HL-60/S4 treated with retinoic acid at 250 ng/mL for 4 days and 3 days (cell line): ENCODE measurements at regions not wholly inside any gene's neighbourhood (a gene's known extent, or its start where the extent isn't known, plus 50 kb on each side); places are given as distances from the start of the nearest gene placed in this dataset.
"Not testable (repeated sequence)": the region's sequence is repeated elsewhere in the genome, so short reads cannot be mapped to it uniquely, and the experiment has no call there.

Source experiments
- in situ Hi-C: fragments of 300-500 bp; cut with MboI; formaldehyde crosslinking; loops from 2 replicates; pipeline ENCODE4 v1.7.0; 2022; ENCODE audit warnings: low sequenced_read_pairs

DNA sequence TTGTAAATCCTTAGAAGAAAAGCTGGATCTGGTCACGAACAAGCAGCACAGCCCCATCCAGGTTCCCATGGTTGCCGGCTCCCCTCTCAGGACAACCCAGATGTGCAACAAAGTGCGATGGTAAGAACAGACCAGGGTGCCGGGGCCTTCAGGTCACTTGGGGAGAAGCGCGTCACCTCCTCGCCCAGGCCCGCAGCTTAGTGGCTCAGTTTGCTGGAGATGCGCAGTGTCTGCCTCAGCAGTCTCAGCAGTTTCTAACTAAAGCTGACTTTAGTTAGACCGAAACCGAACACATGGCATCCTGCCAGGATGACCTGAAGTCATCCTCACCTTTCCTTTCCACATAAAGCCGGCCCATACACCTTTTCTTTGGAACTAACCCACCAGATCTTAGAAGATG lies 131.4 kb downstream of the LAT start:
- in situ Hi-C loops = loop anchor here (25.0 kb wide), 1 partner anchor 896 kb away; the partner anchor contains the start of genes C16orf92 and DOC2A

DNA sequence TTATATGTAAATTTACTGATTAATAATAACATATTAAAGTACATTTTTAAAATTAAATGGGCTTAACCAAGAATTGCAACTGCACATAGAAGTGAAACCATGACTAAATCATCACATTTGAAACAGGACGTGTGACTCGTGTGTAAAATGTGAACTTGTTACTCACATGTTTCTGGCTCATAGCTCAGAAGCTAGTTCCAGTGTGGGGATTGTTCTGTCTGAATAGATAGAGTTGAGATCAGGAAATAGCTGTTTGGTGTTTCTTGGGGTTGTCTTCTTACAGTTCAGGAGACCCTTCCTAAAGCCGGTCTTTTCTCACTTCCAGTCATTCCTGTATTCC lies 130.9 kb downstream of the LAT start:
- in situ Hi-C loops = loop anchor here (25.0 kb wide), 1 partner anchor 897 kb away; the partner anchor contains the start of genes C16orf92 and DOC2A

DNA sequence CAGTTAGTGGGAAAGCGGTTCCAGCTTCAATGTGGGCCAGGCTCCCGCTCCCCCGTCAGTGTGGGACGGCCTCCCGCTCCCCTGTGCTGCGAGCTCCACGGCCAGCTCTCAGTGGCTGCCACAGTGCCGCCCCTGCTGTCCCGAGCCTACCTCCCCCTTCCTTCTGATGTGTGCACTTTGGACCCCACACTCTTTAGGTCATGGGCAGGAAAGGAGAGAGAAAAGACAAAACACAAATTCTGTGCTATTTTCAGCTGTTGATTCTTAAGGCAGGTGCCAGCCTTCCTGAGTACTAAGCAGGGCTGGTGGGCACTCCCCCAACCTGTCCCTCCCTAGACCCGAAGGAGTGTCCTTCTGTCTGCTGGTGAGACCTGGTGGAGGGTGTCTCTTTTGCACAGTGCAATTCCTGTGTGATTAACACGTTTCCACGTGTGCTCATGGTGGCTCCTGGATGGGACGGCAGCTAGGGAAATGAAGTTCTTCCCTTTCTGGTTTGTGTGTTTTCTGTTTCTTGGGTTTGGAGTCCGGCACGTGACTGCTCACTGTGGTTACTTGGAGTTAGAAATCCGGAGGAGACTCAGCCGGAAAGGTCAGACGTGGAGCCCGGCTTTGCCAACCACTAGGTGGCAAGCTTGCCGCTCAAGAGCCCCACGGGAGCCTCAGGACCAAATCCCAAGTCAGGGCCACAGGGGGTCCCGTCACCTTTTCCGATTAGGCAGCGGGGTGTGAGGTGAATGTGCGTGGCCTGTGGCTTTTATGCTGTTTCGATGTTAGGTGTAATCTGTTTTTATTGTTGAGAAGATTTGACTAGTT lies 130.3 kb downstream of the LAT start:
- in situ Hi-C loops = loop anchor here (25.0 kb wide), 1 partner anchor 897 kb away; the partner anchor contains the start of genes C16orf92 and DOC2A

DNA sequence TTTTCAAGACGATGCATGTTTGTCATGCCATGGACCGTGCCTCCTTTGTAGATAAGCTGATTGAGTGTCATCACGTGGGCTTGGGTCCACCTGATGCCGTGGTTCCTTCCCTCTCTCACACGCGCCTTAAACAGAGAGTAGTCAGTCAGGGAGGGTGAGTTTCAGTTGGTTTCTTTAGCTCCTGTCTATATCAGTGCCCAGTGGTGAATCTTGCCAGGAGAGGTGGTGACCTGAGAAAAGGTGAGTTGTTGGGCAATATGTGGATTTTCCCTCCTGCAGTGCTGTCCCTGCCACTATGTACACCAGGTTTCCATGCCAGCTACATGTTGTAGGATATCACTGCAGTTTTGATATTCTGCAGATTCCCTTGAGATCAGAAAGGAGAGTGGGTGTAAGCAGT lies 129.7 kb downstream of the LAT start:
- in situ Hi-C loops = loop anchor here (25.0 kb wide), 1 partner anchor 898 kb away; the partner anchor contains the start of genes C16orf92 and DOC2A

DNA sequence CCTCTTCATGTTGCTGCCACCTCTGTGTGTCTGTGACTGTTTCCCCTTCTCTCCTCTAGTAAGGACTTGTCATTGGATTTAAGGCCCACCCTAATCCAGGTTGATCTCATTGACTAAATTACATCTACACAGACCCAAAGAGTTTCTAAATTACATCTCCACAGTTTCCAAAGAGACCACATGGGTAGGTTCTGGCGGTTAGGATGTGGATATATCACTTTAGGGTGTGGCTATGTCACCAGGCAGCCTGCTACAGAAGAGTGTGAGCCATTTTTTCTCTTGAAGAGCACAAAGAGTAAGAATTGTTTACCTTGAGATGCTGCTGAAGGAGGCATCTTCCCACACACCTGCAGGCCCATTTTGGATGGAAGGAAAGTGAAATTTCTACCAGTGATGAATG lies 128.6 kb downstream of the LAT start:
- in situ Hi-C loops = loop anchor here (25.0 kb wide), 1 partner anchor 899 kb away; the partner anchor contains the start of genes C16orf92 and DOC2A

DNA sequence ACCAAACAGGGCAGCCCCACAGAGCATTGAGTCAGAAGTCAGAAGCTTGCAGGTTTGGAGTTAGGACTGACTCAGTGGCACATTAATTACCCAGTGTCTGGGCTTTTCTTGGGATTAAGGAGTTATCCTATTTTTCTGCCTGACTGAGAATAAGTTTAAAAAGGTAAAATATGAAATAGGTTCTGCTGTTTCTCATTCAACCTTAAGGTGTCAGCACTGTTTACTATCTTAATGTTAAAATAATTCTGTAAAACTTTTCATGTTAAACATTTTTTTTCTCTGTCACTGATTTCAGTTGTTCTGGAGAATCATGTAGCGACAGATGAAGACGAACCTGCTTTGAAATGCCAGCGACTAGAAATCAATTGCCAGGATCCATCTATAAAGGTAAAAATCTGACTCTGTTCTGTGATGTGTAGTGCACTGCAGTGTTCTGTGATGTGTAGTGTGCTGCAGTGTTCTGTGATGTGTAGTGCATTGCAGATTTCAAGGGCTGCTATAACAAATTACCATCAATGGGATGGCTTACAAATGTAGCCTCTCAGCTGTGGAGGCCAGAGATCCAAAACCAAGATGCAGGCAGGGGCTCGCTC lies 128.0 kb downstream of the LAT start:
- in situ Hi-C loops = loop anchor here (25.0 kb wide), 1 partner anchor 899 kb away; the partner anchor contains the start of genes C16orf92 and DOC2A

DNA sequence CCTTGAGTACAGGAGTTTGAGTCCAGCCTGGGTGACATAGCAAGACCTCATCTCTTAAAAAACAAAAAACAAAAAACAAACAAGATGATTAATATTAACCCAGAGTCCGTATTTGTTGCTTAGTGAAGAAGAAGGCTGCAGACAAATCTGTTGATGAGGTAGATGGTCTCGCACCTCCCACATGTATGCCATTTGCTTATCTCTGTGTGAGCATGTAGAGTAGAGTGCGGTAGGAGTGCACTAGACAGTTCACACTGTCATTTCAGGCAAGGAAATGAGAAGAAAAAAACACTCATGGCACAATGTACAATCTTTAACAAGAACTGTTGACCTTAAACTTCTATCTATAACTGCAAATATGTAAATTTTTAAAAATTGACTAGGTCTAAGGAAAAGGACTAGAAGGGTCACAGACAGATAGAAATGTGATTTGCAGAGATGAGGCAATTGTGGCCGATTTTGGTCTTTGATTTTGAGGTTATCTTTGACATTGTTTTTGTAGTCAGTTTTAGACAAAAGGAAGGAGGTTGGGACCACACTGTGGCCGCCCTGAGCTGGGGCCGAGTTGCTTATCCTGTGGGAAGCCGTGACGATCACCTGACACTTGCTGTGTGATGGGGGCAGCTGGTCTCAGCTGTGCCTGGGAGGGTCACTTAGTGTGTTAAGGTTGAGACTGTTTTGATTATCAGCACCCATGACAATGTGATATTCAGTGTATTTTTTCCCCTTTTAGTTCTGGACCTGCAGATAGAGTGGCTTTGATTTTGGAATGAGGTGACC lies 127.2 kb downstream of the LAT start:
- in situ Hi-C loops = loop anchor here (25.0 kb wide), 1 partner anchor 900 kb away; the partner anchor contains the start of genes C16orf92 and DOC2A

DNA sequence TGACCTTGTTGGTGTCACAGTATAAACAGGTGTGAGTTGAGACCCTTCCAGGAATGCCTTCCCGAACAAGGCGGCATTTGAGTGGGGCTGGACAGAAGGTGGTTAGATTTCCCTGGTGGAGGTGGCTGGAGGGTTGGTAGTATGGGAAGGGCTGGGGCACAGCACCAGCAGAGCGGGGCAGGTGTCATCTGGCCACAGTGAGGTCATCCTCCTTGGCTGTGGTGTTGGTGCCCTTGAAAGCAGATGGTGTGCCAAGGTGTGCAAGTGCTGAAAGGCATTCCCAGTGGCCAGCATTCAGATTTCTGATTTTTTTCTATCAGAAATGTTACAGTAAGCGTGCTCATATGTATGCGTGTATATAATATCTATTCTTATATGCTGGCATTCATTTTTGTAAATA lies 126.6 kb downstream of the LAT start:
- in situ Hi-C loops = loop anchor here (25.0 kb wide), 1 partner anchor 901 kb away; the partner anchor contains the start of genes C16orf92 and DOC2A

DNA sequence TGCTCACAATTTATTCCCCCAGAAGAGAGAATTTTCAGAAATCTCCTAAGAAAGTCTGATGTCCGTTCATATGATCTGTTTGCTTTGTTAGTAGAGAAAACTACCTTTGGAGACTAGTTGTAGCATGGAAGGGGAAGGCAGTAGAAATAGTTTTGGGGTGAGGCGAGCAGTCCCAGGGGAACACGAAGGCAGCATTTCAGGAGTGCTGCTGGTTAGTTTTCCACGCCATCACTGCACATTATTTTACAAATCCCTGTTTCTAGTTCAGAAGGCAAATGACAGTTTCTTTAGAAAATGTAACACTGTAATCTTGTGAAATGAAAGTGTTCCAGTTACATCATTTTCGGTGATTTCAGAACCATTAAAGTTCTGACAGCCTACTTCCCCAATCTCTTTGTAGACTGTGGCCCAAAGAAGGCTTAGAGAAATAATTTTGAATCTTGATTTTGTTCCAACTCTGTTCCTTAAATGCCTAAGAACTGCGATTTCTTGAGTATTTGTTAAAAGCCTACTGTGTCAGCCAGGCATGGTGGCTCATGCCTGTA lies 123.8 kb downstream of the LAT start:
- in situ Hi-C loops = loop anchor here (25.0 kb wide), 1 partner anchor 904 kb away; the partner anchor contains the start of genes C16orf92 and DOC2A

DNA sequence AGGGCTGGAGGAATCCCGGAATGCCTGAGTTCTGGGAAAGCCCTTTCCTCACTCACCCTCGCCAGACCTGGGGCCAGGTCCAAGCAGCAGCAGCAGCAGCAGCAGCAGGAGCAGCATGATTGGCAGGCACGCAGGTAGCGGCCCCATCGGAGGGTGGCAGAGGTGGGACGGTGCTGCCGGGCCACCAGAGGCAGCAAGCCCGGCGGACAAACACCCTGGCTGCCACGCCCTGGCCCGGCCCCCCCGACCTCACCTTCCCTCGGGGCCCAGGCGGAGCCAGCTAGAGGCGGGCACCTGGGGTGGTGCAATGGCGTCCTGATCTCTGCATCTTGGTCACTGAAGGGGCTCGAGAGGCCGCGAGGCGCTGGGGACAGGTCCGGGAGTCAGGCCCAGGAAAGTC lies 122.4 kb downstream of the LAT start:
- in situ Hi-C loops = loop anchor here (25.0 kb wide), 1 partner anchor 905 kb away; the partner anchor contains the start of genes C16orf92 and DOC2A

DNA sequence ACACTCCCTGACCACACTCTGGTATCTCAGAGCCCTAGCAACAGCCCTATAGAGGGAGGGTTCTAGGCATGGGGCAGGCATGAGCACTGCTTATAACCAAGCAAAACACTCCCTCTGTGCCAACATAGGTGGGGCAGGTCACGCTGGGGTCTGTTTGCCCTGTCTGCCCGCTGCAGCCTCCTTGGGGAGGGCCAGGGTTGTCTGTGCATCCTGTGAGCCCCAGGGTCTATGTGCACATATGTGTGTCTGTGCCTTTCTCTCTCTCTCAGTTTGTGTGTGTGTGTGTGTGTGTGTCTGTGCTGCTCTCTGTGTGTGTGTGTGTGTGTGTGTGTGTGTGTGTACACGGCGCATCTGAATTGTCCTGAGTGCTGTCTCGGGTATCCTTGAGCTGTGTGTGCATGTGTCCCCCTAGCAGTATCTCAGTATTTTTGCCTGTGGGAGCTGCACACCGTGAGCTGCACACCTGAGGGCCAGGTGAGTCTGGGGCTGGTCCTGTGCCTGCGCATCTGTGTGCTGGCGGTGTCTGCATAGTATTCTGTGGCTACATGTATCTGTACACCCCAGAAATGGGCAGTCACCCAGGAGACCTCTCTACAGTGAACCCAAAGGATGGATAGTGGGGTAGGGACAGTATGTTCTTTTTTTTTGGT lies 121.5 kb downstream of the LAT start:
- in situ Hi-C loops = loop anchor here (25.0 kb wide), 1 partner anchor 906 kb away; the partner anchor contains the start of genes C16orf92 and DOC2A

DNA sequence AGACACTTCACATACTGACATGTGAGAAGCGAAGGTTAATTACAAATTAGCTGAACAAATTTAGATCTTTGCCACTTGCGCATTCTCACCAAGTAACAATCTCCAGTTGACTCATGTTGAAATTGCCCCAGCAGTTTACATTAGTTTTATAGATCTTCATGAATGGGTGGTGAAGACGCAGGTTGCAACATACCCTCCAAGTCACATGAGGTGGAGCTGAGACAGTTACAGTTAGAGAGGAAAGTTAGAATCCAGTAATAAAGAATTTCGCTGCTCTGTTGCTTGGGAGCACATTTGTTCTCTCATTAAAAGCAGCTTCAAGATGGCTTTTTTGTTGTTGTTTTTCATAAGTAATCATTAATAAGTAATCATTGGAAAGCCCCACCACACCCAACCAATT lies 119.7 kb downstream of the LAT start:
- in situ Hi-C loops = loop anchor here (25.0 kb wide), 1 partner anchor 908 kb away; the partner anchor contains the start of genes C16orf92 and DOC2A

DNA sequence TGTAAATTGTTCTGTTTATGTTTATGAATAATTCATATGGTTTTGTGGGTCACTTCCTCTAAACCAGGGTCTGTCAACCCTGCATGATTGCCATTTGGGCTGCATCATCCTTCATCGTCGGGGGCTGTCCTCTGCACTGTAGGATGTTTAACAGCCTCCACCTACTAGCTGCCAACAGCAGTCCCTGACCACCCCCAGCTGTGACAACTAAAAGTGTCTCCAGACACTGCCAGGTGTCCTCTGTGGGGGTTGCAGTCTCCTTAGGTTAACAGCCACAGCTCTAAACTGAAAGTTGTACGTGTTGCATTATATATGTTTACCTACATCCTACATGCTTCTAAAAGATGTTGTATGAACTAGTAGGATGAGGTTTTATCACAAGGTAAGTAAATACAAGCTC lies 113.1 kb downstream of the LAT start:
- in situ Hi-C loops = not testable (repeated sequence)

DNA sequence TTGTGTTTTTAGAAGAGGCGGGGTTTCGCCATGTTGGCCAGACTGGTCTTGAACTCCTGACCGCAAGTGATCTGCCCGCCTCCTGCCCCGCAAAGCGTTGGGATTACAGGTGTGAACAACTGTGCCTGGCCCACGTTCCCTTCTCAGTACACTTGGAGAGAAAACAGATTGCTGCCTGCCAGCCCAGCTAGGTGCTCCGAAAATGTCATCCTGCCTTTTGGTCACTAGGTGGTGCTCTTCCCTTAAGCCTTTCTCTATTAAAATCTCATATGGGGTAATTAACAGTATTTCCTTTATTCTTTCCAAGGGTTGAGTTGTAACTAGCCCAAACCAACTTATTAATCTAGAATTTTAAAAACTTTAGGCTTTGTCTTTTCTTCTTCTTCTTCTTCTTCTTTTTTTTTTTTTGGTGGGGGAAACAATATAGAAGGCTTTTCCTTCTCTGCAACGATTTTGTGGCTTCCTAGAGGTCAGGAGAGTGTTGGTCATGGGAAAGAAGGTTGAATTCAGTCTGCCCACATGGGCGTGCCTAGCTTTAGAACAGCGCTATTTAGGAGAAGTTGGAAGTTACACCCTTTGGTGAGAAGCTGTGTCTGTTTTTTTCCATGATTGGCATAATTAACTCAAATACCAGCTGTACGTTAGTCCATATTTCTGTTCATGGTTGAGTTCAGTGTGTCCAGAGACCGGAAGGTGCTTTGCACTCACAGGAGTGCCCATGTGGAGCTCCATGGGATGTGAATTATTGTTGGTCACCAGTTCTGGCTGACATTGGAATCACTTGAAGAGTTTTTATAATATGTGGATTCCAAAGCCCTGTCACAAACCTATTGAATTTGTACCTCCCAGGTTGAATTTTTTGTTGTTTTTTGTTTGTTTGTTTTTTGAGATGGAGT lies 110.1 kb downstream of the LAT start:
- in situ Hi-C loops = not testable (repeated sequence)

DNA sequence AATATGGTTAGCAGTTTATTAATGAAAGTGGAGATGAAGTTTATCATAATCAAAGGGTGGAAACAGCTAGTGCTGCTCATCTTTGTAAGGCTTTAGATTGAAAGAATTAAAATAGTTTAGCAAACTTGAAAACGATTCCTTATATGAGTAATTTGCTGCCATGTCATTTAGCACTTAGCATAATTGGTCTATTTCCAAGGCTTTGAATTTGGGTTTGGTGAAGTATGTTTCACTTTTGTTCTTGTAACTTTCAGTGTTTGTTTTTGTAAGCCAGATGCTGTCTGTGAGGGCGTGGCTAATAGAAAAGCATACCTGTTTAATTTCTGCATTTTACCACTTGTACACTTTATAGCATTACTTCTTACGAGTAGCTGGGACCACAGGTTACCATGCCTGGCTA lies 109.5 kb downstream of the LAT start:
- in situ Hi-C loops = not testable (repeated sequence)

DNA sequence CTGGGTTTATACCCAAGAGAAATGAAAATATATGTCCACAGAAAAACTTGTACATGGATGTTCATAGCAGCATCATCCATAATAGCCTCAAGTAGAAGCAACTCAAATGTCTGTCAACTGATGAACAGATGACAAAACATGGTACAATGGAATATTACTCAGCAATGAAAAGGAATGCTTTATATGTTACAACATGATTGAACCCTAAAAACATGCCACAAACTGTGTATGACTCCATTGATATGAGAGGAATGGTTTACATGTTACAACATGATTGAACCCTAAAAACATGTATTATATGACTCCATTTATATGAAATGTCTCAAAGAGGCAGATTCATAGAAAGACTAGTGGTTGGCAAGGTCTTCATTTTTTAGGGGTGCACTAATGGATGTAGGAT lies 104.8 kb downstream of the LAT start:
- in situ Hi-C loops = not testable (repeated sequence)

DNA sequence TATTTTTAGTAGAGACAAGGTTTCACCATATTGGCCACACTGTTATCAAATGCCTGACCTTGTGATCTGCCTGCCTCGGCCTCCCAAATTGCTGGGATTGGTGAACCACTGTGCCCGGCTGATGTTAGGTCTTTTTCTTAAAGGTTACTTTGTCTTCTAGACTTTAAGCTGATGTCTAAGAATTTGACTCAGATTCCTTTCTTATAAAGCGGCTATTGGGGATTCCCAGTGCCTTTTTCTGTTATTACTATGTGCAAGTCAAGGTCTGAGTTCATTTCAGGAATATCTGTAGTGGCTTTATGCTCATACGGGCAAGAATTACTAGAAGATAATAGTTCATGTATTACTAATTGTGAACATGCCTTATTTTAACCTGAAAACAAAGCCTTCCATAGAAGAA lies 102.8 kb downstream of the LAT start:
- in situ Hi-C loops = not testable (repeated sequence)

DNA sequence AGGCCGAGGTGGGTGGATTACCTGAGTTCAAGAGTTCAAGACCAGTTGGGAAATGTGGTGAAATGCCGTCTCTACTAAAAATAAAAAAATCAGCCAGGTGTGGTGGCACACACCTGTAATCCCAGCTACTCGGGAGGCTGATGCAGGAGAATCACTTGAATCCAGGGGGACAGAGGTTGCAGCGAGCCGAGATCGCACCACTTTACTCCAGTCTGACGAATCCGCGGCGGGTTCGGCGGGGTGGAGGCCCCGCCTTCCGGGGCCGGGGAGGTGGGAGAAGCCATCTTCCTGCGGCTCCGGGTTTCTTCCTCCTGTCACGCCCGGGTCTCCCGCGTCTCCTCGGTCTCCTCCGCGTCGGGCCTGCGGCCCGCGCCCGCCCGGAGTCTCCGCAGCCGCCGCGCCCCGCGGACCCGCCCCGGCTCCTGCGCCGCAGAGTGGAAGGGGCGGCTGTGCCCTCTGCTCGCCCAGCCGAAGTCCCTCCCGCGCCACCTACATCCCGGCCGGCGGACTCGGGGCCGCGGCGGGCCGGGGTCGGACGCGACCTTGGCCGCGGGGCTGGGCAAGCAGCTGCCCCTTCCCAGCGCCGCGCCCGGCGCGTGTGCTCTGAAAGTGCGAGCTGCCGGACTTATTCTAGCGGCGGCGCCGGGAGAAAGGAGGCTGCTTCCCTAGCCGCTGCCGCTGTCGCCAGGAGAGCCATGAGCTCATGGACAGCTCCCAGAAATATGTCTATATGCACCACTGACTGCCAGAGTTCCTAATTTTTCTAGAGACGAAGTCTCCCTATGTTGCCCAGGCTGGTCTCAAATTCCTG lies 97.2 kb downstream of the LAT start:
- in situ Hi-C loops = not testable (repeated sequence)
